Dedifferentiated amniotic fluid mesenchymal stem cell (primary cell): ENCODE measurements at regions not wholly inside any gene's neighbourhood (a gene's known extent, or its start where the extent isn't known, plus 50 kb on each side); places are given as distances from the start of the nearest gene placed in this dataset.

Experiments used
- DNase-seq: peaks from one replicate; pipeline ENCODE4 v3.0.0-alpha.2; 2016; ENCODE audit errors: extremely low spot score

GRCh38 chr11:134628426-134628825 is 216.4 kb upstream of the B3GAT1 start:
- DNase-seq, result no peak

DNA sequence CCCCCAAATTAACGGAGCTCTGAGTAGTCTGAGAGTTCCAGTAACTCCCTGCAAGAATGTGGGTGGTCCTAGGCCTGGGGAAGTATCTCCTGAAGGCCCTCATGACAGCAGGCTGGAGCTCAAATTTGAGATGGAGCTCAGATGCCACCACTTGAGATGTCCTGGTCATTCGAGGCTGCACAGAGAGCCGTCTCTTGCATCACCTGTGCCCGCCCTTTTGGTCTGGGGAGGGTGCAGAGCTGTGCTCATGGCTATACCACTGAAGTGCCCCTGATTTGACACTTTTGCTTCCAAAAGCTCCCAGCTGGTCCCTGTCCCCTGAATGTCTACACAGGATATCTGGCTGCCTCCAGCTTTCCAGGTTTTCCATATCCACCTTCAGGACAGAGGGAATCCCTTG is 214.0 kb upstream of the B3GAT1 start:
- no peak for DNase-seq

- no peak for DNase-seq
These were observed 213.6 kb upstream of the B3GAT1 start for GRCh38 chr11:134625631-134626030.

- no peak for DNase-seq
These were observed 213.1 kb upstream of the B3GAT1 start for GRCh38 chr11:134625151-134625550.

- no peak for DNase-seq
These were observed 212.3 kb upstream of the B3GAT1 start for GRCh38 chr11:134624166-134624920.

GRCh38 chr11:134623711-134624110 is 211.7 kb upstream of the B3GAT1 start:
- no peak for DNase-seq

- DNase-seq, result no peak
These were observed 210.4 kb upstream of the B3GAT1 start for GRCh38 chr11:134622458-134622857.

DNA sequence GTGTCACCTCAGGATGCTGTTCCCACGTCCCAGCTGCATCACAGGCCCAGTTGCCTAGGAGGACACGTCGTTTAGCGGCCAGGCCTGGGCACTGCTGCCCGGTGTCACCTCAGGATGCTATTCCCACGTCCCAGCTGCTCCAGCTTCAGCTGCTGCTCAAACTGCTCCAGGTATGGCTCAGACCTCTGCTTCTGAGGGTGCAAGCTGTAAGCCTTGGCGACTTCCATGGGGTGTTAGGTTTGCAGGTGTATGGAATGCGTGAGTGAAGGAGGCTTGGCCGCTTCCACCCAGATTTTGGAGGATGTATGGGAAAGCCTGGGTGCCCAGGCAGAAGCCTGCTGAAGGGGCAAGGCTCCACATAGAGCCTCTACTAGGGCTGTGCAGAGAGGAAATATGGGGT is 205.3 kb upstream of the B3GAT1 start:
- no peak for DNase-seq

DNA sequence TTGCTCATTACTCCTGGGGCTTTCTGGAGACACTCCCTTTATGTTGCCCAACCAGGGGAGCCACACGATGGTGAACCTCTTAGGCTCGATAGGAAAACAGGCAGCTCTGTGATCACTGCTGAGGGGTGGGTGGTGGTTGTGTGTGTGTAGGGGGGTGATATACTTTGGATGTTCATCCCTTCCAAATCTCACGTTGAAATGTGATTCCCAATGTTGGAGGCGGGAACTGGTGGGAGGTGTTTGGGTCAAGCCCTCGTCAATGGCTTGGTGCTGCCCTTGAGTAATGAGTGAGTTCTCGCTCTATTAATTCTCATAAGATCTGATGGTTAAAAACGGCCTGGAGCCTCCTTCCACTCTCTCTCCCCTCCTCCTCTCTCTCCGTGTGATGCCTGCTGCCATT is 204.0 kb upstream of the B3GAT1 start:
- no peak for DNase-seq

DNA sequence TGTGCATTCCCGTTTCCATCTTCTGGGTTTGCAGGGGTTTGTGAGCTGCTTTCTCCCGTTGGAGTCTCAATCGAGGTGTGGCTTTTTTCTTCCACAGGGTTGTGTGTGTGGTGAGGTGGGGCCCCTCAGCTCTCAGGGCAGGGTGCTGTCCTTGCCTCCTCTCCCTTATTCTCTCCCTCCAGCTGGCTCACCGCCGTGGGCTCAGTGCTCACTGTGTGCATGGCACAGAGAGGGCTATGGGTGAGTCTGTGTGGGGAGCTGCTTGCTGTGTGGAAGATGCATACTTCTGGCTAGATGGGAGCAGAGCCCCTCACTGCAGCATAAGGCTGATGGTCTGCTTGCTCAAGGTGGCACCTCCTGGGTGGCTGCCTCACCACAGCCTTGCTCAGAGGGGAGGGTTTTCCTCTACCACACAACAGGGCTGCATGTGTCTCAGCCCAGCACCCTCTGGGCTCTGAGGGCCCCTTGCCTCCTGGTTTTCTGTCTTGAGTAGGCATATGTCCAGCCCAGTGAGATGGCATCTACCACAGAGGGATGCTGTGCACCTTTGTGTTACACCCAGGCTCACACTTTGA is 203.1 kb upstream of the B3GAT1 start:
- no peak for DNase-seq

GRCh38 chr11:134614141-134614540 is 202.1 kb upstream of the B3GAT1 start:
- no peak for DNase-seq

DNA sequence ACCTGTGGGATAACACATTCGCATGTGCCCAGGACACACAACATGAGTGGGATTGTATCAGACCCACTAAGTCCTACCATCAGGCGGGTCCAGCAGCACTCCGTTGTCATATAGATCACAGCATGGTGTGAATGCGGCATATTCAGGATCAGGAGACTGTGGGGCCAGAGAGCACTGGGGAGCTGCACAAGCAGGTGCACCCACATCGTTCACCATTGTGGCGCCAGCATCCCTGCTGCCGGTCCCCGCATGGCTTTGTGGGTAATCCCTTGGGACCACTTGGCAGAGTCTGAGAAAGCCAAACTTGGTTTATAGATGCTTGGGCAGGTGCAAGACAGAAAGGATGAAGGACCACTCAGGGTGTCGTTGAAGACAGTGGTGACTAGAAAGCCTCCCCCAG is 201.6 kb upstream of the B3GAT1 start:
- DNase-seq, result no peak

- no peak for DNase-seq
These were observed 200.3 kb upstream of the B3GAT1 start for GRCh38 chr11:134612140-134613030.

DNA sequence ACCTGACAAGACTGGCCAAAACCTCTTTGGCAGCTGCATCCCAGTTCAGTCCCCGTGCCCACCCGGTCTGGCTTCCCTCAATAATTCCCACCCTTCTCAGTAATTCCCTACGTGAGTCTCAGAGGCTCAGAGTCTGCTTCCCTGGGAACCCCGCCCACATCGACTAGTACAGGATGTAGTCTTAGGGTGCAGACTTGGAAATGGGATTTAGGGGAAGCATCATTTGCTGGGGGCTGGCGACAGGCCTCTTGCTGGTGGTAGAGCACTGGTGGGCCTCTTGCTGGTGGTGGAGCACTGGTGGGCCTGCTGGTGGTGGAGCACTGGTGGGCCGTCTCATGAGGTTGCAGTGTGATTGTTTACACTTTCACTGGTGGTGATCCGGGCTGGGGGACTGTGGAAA is 199.5 kb upstream of the B3GAT1 start:
- no peak for DNase-seq

DNA sequence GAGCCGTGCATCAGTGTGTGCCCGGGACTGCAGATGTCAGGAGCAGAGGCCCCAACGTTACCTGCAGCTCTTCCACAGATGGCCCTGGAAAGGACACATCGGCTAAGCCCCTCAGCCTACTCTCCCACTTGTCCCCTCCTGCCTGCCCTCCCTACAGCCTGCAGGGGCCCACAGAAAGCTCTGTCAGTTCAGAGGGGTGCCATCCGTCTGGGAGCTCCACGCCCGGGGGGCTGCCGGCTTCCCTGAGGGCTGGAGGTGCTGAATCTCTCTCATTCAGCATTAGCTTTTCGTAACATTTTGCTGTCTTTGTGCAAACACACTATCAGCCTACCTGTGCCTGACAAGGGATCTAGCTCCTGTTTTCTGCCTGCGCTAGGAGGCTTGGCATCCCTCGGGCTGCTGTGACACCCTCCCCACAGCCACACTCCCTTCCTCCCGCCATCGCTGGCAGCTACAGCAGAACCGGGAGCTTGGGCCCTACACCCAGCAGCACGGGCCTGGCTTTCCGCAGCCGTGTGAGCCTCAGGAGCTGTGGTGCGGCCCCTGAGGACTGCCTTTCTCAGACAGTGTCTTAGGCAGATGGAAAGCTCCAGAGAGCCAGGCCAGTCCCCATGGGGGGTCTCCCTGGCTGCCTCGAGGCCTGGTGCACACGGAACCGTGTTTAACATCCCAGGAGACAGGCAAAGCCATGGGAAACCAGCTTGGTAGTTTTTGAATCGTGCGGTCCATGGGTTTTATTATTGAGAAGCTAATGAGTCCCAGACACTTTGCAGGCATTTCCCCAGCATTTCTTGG is 198.3 kb upstream of the B3GAT1 start:
- no peak for DNase-seq

- DNase-seq, result no peak
These were observed 197.5 kb upstream of the B3GAT1 start for GRCh38 chr11:134609361-134610115.

DNA sequence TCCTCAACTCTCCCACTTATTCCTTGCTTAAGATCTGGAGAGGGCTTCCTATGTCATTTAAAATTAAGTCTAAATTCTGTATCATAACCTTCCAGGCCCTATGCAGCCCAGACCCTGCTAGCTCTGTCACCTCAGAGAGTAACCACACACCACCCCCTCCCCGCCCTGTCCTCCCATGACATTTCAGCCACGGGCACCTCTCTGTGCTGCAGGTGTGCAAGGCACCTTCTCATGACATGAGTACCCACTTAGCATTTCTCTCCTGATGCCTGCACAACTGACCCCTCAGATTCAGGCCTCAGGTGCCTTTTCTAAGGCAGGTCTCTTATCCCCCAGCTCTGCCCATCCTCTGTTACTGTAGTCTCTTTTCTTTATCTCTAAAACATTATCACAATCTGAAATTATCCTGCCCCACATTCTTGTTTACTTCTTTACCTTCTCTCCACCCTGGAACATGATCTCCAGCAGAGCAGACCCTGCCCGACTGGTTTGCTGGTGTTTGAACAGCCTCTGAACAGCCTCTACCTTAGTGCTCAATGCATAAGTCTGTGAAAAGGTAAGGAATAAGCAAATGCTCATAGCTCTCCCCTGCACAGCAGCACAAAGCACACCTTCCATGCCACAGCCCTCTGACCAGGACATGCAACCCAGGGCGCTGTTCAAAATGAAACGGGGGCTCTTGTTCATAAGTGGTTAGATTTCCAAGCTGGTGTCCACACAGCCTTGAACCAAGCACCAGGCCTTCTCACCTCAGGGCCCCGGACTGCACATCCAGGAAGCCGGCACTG is 196.1 kb upstream of the B3GAT1 start:
- DNase-seq, result no peak

DNA sequence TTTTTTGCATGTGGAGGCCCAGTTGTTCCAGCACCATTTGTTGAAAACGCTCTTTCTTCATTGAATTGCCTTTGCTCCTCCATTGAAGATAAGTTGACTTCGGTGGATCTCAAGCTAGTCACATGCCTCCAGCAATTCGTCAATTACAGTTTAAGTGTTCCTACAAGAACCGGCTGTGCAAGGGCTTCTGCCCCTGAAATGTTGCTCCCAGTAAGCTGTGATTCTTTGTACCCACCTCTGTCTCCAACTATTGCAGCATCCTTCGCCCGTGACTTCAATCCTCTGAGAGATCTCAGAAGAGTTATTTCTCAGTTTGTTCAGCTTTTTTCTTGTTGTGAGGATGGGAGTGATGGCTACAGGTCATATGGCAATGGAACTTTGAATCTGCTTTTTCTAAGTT is 194.2 kb upstream of the B3GAT1 start:
- DNase-seq, result no peak

DNA sequence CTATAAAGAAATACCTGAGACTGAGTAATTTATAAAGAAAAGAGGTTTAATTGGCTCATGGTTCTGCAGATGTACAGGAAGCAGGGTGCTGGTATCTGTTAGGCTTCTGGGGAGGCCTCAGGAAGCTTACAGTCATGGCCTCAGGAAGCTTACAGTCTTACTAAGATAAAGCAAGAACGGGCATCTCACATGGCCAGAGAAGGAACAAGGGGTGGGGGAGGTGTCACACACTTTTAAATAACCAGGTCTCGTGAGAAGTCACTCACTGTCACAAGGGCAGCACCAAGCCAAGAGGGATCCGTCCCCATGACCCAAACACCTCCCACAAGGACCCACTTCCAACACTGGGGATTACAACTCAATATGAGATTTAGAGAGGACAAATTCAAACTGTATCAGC is 192.8 kb upstream of the B3GAT1 start:
- no peak for DNase-seq

DNA sequence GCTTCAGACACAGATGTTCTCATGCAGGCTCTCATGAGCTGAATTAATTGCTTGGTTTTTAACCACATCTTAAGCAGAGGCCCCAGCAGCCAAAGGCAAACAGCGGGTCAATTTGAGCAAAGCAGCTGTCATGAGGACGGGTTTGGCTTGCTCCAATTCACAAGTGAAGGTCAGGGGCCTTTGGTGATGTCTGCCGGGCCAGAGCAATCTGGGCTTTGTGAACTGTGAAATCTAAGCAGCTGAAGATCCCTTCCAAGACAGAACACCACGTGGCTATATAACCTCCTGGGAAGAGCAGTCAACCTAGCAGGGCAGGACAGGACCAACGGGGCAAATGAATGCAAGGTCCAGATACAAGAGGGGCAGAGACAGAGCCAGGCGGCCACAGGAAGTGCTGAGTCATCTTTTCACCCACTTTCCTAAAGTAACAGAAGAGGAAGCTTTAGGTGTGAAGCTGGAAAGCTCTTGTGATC is 187.3 kb upstream of the B3GAT1 start:
- no peak for DNase-seq
